ENCODE measurements at regions not wholly inside any gene's neighbourhood (a gene's known extent, or its start where the extent isn't known, plus 50 kb on each side); places are given as distances from the start of the nearest gene placed in this dataset.

DNA sequence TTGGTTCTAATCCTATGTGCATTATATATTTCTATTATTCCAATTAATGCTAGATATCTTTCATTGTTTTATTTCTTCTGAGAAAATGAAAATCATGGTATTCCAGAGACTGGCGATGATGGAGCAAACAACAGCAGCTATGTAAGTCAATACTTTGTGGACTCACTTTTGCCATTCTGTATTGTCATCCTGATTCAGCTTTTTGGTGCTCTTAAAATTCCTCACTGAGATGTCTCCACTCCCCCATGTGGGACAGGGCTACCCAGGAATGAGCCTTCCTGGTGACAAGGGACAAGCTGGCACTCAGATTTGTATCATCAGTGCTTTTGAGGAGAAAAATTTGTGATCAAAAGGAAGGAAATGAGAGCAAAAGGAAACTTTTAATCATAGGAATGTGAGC, 56.7 kb upstream of the XCR1 start:
- ChIA-PET CTCF (ENCODE audit: low intra/inter-chr PET ratio) (no interaction called here), POLR2A (interaction anchor here (0.8 to 1.2 kb wide), 2 partner anchors 11 to 12 kb away, joined by 3 read pairs; no protein-coding TSS in a partner anchor)
- Histone ChIP-seq H3K27ac (ENCODE audit: extremely low read depth, low read depth, low read length) (no peak overlapping the region), H3K4me1 (replicated peaks in 1 of 2; ENCODE audit: control insufficient read depth in 2 of 2, insufficient read depth in 2 of 2, low read length in 2 of 2) (no peaks in the 10 kb centered on the region), H3K4me2 (ENCODE audit: insufficient read depth, low read length) (no peak overlapping the region), H3K9me1 (ENCODE audit: control insufficient read depth, insufficient read depth, low read length) (no peaks in the 10 kb centered on the region), H3K79me2 (ENCODE audit: control insufficient read depth, insufficient read depth, low read length) (no peaks in the 10 kb centered on the region), H3K4me3 (no peak overlapping the region), H2AFZ (ENCODE audit: low read depth, low read length) (no peak overlapping the region), H3K9me3 (replicated peaks; ENCODE audit: control insufficient read depth, insufficient read depth, low read depth, low read length) (no peaks in the 10 kb centered on the region), H3K36me3 (ENCODE audit: control insufficient read depth, insufficient read depth, low read length) (no peaks in the 10 kb centered on the region), H3K27me3 (ENCODE audit: control insufficient read depth in 2 of 2, insufficient read depth in 2 of 2, low read length in 2 of 2) (peaks cover 3 to 7% of the 10 kb centered on the region in 2 experiments; a peak in 3 of 5 replicates), H4K20me1 (replicated peaks; ENCODE audit: control insufficient read depth, insufficient read depth, low read length) (no peaks in the 10 kb centered on the region), H3K9ac (ENCODE audit: insufficient read depth in 1 of 2, low read depth in 2 of 2, low read length in 2 of 2) (no peak overlapping the region)
- BruUV-seq (replicated peaks) = no TSS peak
- in situ Hi-C loops (cut with MboI) (loop anchor here (10.0 kb wide), 1 partner anchor 1049 kb away; no protein-coding TSS in a partner anchor), intact Hi-C loops (cut with micrococcal nuclease) (loop anchor here (10.0 kb wide), 1 partner anchor 121 kb away; the partner anchor contains the start of gene CCR1)
- WGBS (ENCODE audit: insufficient coverage, low coverage, missing lambda C conversion rate) = 0% methylated on average over 1 of the region's 1 CpG
- no peak for DNase-seq (ENCODE audit: extremely low read depth in 1 of 4, low spot score in 3 of 4)
- ATAC-seq = no peak
- no peak for FAIRE-seq
- TF ChIP-seq NFE2 (IDR thresholded peaks at IDR 0.05; ENCODE audit: low read depth) (0 out of 2 replicates have a peak, but pooled peaks have one; percentile 13), JUNB (CRISPR knock-in tag; conservative IDR thresholded peaks at IDR 0.05) (no peak), C11orf30 (IDR thresholded peaks at IDR 0.05; ENCODE audit: low read depth) (peak; percentile 52), MAFG (tag; conservative IDR thresholded peaks at IDR 0.05) (peak; percentile 48), MAFK (IDR thresholded peaks at IDR 0.05; ENCODE audit: low read length) (peak; percentile 33; the same call in 1 of the 2 replicates), TBP (optimal IDR thresholded peaks at IDR 0.05; ENCODE audit: low read depth, low read length) (no peak), ZNF316 (IDR thresholded peaks at IDR 0.05) (peak; percentile 42; the same call in 1 of the 2 replicates)

DNA sequence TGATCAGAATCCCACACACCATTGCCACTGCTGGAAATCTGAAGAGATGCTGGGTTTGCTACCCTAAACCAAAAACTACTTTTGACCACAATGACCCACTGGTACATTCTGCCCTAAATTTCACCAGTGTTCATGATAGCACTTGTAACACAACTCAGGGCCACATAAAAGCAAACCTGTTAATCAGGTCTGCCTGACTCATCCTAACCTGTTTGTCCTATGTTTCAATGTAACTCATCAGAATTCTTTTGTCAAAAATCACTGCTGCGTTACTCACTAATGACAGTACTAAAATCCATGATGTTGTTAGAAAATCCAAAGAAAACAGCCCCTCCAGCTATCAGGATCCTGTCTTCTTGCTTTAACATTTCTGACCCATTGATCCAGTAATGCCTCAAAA, 55.6 kb upstream of the XCR1 start:
- in situ Hi-C loops (cut with MboI) = loop anchor here (10.0 kb wide), 1 partner anchor 1048 kb away; no protein-coding TSS in a partner anchor
- Histone ChIP-seq H3K4me1 (replicated peaks in 1 of 2; ENCODE audit: control insufficient read depth in 2 of 2, insufficient read depth in 2 of 2, low read length in 2 of 2) (no peaks in the 10 kb centered on the region; a peak in 1 of 5 replicates), H3K9me3 (replicated peaks; ENCODE audit: control insufficient read depth, insufficient read depth, low read depth, low read length) (no peaks in the 10 kb centered on the region), H3K79me2 (ENCODE audit: control insufficient read depth, insufficient read depth, low read length) (no peaks in the 10 kb centered on the region), H3K4me2 (ENCODE audit: insufficient read depth, low read length) (no peak overlapping the region), H2AFZ (ENCODE audit: low read depth, low read length) (no peak overlapping the region), H3K27me3 (ENCODE audit: control insufficient read depth in 2 of 2, insufficient read depth in 2 of 2, low read length in 2 of 2) (peaks cover 3 to 7% of the 10 kb centered on the region in 2 experiments; a peak in 3 of 5 replicates), H3K9ac (ENCODE audit: insufficient read depth in 1 of 2, low read depth in 2 of 2, low read length in 2 of 2) (no peak overlapping the region), H3K4me3 (no peak overlapping the region), H3K36me3 (ENCODE audit: control insufficient read depth, insufficient read depth, low read length) (no peaks in the 10 kb centered on the region), H3K27ac (ENCODE audit: extremely low read depth, low read depth, low read length) (no peak overlapping the region), H4K20me1 (replicated peaks; ENCODE audit: control insufficient read depth, insufficient read depth, low read length) (no peaks in the 10 kb centered on the region), H3K9me1 (ENCODE audit: control insufficient read depth, insufficient read depth, low read length) (no peaks in the 10 kb centered on the region)
- no TSS peak for BruUV-seq (replicated peaks)
- intact Hi-C loops (cut with micrococcal nuclease) = loop anchor here (10.0 kb wide), 1 partner anchor 122 kb away; the partner anchor contains the start of gene CCR1
- ChIA-PET POLR2A (interaction anchor here (0.6 to 0.8 kb wide), 3 partner anchors 13 to 1648 kb away, joined by 3 read pairs; no protein-coding TSS in a partner anchor), CTCF (ENCODE audit: low intra/inter-chr PET ratio) (interaction anchor here (7.4 kb wide), 1 partner anchor 145 kb away, joined by 123 read pairs; no protein-coding TSS in a partner anchor)
- 0% methylated on average over 1 of the region's 1 CpG for WGBS (ENCODE audit: insufficient coverage, low coverage, missing lambda C conversion rate)
- DNase-seq (ENCODE audit: extremely low read depth in 1 of 4, low spot score in 3 of 4) = no peak
- ATAC-seq = no peak
- FAIRE-seq = no peak
- no peak for TF ChIP-seq ZNF146 (CRISPR knock-in tag; IDR thresholded peaks at IDR 0.05; ENCODE audit: unreplicated experiment)
- TF ChIP-seq SP2 (IDR thresholded peaks at IDR 0.05; ENCODE audit: extremely low read depth, low read depth, low read length, poor library complexity, severe bottlenecking) = no peak
- TF ChIP-seq BCOR (IDR thresholded peaks at IDR 0.05) = no peak
- TF ChIP-seq, protein P1, sequence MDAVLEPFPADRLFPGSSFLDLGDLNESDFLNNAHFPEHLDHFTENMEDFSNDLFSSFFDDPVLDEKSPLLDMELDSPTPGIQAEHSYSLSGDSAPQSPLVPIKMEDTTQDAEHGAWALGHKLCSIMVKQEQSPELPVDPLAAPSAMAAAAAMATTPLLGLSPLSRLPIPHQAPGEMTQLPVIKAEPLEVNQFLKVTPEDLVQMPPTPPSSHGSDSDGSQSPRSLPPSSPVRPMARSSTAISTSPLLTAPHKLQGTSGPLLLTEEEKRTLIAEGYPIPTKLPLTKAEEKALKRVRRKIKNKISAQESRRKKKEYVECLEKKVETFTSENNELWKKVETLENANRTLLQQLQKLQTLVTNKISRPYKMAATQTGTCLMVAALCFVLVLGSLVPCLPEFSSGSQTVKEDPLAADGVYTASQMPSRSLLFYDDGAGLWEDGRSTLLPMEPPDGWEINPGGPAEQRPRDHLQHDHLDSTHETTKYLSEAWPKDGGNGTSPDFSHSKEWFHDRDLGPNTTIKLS (IDR thresholded peaks at IDR 0.05; ENCODE audit: borderline replicate concordance, low read depth) = no peak
- no peak for TF ChIP-seq KHSRP (IDR thresholded peaks at IDR 0.05)
- TF ChIP-seq, protein P2, sequence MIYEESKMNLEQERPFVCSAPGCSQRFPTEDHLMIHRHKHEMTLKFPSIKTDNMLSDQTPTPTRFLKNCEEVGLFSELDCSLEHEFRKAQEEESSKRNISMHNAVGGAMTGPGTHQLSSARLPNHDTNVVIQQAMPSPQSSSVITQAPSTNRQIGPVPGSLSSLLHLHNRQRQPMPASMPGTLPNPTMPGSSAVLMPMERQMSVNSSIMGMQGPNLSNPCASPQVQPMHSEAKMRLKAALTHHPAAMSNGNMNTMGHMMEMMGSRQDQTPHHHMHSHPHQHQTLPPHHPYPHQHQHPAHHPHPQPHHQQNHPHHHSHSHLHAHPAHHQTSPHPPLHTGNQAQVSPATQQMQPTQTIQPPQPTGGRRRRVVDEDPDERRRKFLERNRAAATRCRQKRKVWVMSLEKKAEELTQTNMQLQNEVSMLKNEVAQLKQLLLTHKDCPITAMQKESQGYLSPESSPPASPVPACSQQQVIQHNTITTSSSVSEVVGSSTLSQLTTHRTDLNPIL (CRISPR knock-in tag; IDR thresholded peaks at IDR 0.05) = no peak
- no peak for TF ChIP-seq DACH1 (IDR thresholded peaks at IDR 0.05; ENCODE audit: partially characterized antibody)
